GM18520 (cell line): ENCODE measurements at regions not wholly inside any gene's neighbourhood (a gene's known extent, or its start where the extent isn't known, plus 50 kb on each side); places are given as distances from the start of the nearest gene placed in this dataset.
"Not testable (repeated sequence)": the region's sequence is repeated elsewhere in the genome, so short reads cannot be mapped to it uniquely, and the experiment has no call there.

Experiments used
- ATAC-seq: cut with Tn5 transposase; IDR thresholded peaks from one replicate; pipeline ENCODE4 v1.9.1; 2021; ENCODE audit not compliant: unreplicated experiment

DNA sequence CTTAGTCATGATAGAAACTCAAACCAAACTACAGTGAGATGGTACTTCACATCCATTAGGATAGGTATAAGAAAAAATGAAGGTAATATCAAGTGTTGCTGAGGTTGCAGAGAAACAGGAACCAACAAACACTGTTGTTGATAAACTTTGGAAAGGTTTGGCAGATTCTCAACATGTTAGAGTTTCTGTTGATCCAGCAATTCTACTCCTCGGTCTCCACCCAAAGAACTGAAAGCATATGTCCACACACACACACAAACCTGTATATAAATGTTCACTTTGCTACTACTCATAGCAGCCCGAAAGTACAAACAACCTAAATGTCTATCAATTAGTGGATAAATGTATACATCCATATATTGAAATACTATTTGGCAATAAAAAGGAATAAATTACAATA, 128.3 kb upstream of the CARMIL1 start:
- no peak for ATAC-seq

DNA sequence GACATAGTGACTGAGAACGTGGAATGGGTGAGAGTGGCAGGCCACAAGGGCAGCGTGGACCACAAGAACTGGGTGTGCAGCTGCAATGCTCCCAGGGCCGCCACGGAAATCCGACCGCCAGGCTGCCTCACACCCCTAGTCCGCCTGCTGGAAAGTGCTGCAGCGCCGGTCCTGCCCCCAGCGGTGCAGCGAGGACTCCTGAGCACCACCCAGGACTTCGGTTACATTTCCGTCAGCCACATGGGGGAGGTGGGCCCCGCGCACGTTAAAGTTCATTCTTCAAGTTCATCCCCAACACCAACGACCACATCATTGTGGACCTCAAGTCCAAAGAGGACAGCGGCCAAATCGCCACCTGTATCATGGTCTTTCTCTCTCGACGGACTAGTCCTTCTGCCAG, 126.1 kb upstream of the CARMIL1 start:
- ATAC-seq = no peak

DNA sequence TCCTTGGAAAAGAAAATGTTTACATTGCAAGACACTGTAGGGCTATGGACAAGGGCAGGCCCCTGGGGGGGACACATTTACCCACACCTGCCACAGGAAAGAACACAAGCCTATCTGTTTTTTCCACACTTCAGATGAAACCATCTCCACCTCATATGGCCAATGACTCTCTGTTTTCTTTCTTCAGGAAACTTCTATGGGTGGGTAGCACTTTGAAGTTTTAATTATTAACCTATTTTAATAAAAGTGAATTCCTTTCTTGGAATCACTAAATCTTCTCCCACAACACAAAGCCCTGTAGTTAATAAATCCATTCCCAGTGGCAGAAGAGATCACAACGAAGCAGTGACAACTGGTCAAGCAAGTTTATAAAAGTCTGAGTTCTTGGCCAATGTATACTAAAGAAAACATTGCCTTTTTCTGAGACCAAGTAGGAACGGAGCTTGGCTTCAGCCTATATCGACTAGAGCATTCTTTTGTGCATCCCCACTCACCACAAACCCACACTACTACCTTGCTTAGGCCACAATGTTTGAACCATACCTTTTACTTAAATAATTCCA, 125.1 kb upstream of the CARMIL1 start:
- no peak for ATAC-seq

DNA sequence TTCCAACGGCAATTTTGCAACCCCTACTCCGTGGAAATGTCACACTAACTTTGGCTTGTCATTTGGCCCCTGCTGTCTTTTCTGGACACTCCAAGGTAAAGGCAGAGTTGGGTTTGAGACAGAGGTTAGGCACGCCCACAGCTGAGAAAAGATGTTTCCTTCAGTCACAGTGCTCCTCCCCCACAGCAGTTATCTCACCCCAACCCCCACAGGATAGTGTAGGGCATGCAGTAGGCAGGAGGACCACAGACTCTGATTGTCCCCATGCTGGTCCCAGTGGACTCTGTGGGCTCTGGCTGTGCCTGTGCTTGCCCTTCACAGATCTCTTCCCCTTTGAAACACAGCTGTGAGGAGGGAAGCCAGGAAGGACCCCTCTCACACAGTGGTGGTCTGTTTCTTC, 124.0 kb upstream of the CARMIL1 start:
- no peak for ATAC-seq

DNA sequence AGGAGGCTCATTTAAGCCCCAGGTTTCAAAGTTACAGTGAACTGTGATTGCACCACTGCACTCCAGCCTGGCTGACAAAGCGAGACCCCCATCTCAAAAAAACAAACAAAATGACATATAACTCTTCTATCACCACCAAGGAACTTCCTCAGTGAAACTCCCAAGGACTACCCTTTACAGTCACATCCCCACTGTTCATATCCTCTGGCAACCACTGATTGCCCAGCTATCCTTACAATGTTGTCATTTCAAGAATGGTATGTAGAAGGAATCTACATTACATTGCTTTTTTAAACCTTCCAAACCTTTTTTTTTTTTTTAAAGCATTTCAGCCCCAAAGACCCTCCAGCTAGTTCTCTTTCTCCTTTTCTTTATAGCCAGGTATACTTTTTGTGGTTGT, 123.1 kb upstream of the CARMIL1 start:
- ATAC-seq = no peak

DNA sequence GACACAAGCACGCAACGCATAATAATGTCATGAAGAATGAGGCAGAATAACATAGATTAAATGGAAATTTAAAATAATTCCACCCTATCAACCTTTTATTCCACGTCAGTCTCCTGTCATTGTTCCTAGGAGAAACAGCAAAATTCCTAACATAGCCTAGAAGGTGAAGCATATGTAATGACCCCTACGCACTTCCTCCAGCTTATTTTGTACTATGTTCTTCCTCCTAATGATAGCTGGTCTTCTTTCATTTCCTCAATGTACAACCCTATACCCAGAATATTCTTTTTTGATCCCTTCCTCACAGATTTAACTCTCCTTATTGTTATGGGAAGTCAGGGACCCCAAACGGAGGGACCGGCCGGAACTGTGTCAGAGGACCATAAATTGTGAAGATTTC, 122.0 kb upstream of the CARMIL1 start:
- no peak for ATAC-seq

DNA sequence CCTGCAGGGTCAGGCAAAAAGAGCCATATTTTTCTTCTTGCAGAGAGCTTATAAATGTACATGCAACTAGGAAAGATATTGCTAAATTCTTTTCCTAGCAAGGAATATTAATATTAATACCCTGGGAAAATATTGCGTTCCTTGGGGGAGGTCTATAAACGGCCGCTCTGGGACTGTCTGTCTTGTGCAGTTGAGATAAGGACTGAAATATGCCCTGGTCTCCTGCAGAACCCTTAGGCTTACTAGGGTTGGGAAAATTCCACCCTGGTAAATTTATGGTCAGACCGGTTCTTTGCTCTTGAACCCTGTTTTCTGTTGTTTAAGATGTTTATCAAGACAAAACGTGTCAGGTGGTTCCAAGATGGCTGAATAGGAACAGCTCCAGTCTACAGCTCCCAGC, 121.3 kb upstream of the CARMIL1 start:
- ATAC-seq = no peak

DNA sequence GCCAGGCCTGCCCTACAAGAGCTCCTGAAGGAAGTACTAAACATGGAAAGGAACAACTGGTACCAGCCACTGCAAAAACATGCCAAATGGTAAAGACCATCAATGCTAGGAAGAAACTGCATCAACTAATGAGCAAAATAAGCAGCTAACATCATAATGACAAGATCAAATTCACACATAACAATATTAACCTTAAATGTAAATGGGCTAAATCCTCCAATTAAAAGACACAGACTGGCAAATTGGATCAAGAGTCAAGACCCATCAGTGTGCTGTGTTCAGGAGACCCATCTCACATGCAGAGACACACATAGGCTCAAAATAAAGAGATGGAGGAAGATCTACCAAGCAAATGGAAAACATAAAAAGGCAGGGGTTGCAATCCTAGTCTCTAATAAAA, 119.0 kb upstream of the CARMIL1 start:
- not testable (repeated sequence) for ATAC-seq

DNA sequence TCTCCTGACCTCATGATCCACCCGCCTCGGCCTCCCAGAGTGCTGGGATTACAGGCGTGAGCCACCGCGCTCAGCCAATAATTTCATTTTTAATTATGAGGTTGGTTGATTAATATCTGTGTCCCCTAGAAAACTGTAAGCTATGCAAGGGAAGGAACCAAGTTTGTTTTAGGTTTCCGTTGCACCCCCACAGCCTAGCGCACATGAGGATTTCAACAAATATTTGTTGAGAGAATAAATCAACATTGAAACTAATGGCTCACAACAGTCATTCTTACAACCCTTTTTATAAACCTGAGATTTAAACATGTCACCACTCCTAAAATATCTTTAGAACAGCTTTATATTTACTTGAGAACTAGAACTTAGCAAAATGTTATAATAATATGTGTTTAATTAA, 114.0 kb upstream of the CARMIL1 start:
- ATAC-seq = no peak

DNA sequence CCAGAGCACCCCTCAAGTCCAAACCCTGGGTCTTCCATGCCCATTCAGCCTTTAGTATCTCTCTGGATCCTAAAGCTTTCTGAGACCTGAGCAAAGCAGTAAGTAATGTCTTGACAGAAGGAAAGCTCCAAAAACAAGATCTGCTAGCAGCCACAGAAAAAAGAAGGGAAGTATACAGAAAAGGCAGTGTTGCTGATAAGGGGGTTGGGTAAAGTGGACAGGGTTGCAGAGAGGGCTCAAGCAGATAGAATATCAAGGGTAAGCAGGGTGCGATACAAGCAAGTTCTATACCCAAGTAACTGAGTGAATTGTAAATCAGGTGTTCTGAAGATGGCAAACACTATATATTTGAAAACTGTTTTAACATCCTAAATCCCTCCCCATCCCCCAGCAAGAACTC, 113.4 kb upstream of the CARMIL1 start:
- ATAC-seq = no peak

DNA sequence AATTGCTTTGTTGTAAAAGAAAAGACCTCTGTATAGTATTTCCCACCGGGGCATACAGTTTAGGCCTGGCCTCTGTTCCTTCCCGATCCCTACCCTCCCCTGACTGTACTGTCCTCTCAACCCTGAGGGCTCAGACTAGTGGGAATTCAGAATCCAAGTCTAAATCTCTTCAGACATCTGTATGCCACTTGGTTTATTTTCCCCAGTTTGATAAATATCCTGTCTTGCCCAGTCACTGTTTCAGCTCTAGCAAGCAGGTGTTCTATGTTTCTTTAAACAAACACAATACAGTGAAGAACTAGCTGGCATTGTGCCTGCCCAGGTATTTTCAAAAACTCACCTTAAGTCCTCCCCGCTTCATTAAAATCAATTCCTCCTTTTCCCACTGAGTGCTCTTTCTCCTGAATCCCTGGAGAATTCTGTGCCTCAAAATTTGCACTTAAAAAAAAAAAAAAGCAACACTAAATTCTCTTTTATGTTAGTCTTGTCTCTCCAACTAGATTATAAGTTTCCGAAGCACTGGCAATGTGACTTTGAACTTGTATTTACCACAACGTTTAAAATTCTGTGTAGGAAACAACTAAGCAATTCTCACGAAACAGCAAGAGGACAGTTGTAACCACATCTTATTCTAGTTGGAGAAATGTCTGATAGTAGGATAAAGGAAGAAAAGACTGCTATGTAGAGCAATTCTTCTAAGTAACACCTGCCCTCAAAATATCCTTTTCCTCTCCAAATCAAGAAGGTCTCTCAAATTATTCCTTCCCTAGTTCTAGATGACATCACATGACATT, 112.0 kb upstream of the CARMIL1 start:
- no peak for ATAC-seq

DNA sequence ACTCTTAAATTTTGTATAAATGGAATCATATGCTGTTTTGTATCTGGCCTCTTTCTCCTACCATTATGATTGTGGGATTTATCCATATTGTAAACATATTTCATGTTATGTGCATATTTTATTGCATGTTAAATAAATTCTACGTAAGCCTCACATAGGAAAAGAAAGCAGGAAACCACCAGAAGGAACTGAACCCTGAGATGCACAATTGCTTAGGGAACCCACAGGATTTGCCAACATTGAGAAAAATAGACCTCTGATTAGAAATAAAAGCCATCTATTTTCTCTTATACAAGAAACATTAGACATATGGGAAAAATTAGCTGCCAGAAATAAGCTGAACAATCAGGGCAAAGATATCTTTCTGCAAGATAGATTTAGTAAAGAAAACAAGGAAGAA, 111.2 kb upstream of the CARMIL1 start:
- ATAC-seq = no peak

DNA sequence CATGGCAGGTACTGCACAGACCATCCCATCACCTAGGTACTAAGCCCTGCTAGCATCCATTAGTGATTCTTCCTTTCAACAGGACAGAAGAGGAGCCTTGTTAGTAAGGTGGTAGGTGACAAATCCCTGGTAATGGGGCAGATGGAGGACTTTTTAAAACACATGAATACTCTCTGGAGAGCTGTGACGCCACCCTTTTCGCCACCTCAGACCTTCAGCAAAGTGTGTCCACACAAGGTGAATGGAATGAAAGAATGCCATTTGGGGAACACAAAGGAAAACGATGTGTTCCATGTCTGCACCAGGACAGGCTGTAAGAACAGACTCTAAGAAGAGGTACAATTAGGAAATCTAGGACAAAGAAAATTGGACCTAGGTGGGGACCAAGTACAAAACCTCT, 110.5 kb upstream of the CARMIL1 start:
- no peak for ATAC-seq

DNA sequence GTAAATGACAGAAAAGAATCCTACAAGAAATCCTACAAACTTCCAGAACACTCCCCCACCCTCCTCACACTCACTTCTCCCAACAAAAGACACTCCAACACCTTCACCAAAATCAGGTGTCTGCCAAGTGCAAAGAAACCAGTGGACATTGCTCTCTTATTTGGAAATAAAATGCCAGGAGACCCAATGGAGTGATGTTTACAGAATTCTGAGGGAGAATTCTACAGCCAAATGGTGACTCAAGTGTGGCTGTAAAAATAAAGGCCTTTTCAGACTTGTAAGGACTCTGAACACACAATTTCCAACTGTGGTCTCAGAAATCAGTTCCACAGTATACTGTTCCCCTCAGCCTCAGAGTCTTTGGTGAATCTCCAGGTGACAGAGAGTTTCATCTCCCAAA, 109.6 kb upstream of the CARMIL1 start:
- no peak for ATAC-seq

DNA sequence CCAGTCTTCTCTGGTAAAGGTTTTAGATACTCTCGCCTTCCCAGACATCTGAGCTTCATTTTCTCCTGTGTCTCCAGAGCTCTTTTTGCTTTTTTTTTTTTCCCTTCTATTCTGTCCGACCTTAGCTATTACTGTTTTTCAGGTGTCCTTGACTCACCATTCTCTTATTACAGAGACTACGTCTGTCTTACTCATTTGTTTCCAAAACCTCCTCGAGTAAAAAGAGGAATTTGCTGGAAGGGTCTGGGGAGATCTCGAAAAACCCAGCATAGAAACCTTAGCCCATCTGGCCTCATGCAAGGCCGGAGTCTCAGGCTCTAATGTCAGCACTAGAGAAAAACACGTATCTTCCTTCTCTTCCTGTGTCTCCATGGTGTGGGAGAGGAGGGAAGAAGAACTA, 109.2 kb upstream of the CARMIL1 start:
- no peak for ATAC-seq

DNA sequence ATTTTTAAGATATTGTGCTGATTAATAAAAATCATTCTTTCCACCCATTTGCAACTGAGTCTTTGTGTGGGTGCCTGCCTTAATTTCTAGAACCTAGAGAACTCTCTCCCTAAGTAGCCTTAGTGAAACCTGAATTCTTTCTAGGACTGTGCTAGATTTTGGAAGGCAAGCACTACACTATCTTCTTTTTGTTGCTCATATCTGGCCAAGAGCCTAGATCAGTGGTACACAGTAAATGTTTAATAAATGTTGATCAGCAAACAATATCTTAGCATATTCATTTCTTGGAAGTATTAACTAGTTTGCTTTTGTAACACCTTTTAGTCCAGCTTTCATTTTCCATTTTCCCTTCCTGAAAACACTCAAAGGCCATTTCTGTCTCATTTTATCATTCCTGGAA, 108.5 kb upstream of the CARMIL1 start:
- ATAC-seq = no peak

DNA sequence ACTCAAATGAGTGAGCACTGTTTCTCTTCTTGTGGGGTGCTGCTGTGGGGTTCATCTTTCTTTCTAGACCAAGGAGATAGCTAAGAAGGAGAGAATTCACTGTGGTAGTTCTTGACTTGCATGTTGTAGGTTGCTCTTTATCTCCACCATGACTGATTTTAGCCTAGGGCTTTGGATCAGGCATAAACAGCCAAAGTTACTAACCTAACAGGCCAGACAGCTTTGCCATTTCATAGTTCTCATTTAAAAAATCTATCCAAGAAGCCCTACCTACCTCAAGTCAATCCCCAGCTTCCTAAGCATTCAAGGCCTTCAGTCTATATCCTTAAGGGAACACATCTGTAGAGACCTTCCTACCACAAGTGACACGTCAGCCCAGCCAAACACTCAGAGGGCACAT, 107.9 kb upstream of the CARMIL1 start:
- no peak for ATAC-seq

DNA sequence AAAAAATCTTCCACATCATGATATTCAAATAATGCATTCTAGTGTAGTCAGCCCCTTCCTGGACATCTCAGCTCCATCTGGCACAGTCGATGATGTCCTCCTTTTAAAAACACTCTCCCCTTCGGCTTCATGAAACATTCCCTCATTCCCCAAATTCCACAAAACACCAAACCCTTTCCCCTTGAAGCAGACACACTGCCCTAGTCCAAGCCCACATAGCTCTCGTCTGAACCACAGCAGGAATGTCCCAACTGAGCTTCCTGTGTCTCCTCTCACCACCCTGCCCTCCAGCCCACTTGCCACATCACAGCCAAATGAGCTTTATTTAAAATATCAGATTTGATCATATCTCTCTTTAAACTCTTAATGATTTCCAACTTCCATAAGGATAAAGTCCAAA, 106.4 kb upstream of the CARMIL1 start:
- ATAC-seq = no peak

DNA sequence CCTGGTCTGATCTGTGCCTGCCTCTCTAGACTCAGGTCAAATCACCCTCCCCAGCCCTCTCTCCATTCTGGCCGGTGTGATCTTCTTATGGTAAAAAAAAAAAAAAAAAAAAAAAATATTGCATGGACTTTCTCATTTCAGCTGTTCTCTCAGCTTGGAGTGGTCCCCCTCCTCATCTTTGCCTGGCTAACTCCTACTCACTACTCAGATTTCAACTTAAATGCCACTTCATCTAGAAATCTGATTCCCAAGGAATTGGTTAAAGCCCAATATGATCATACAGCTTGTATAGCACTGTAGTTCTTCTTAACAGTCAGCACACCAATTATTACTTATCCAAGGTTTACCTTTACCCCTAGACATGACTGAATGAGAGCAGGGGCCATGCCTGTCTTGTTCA, 105.9 kb upstream of the CARMIL1 start:
- no peak for ATAC-seq

DNA sequence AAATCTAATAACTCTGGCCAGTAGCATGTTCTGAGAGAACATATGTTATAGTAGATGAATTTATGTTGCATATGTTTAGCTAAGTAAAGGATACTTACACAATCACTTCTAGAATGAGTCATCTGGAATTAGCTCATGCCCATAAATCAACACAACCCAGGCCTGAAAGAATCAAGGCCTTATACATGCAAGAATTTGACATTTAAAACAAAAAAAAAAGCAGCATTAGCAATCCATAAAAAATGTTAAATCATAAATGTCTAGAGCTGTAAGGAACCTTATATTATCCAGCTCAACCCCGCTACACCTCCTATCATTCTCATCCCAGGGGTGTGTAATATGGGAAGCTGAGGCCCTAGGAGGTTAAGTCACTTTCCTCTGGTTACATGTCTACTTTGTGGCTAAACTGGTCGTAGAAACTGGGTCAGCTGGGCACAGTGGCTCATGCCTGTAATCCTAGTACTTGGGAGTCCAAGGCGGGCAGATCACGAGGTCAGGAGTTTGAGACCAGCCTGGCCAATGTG, 105.2 kb upstream of the CARMIL1 start:
- no peak for ATAC-seq

DNA sequence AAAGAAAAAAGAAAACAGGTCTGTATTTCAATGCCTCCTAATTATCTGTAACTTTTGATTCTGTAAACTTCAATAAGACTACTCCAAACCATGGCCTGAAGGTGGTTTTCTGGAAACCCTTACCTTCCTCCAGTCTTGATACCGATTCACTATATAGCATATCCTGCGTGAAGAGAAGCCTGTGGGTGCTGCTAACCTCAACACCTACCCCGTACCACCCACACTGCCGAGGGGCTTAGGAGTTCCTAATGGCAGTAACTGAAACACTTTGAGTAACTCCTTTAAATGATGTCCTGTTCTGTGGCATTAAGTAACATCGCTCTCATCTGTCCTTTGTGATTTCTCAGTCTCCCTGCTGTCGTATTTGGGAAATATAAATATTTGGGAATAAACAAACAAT, 104.5 kb upstream of the CARMIL1 start:
- no peak for ATAC-seq

DNA sequence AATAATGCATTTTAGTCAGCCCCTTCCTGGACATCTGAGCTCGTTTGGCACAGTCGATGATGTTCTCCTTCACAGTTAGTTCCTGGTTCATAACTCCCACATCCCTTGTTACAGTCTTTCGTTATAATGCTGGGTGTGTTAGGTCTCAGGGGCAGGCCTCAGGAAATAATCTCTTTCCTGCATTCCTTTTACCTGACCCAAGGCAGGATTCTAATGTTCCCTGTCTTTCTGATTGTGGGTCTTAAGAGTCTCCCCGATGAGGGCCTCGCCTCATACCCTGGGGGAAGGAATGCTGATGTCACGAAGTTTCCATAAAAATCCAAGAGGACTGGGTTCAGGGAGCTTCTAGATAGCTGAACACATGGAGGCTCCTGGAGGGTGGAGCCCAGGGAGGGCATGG, 104.0 kb upstream of the CARMIL1 start:
- ATAC-seq = no peak

DNA sequence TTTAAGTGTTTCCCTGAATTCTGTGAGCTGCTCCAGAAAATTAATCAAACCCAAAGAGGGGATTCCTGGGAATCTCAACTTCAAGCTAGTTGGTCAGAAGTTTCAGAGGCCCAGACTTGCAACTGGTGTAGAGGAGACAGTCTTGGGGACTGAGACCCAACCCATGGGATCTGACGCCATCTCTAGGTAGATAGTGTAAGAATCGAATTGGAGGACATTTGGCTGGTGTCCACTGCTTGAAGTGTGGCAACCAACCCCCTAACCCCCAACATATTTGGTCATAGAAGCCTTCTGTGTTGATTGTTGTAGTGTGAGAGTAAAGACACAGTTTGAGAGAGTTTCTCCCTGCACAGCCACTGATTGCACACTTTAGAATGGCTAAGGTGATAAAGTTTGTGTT, 103.5 kb upstream of the CARMIL1 start:
- ATAC-seq = no peak
